Heart left ventricle (tissue), 13 donors: ENCODE measurements at regions not wholly inside any gene's neighbourhood (a gene's known extent, or its start where the extent isn't known, plus 50 kb on each side); places are given as distances from the start of the nearest gene placed in this dataset.

ENCODE experiments used
- POLR2A ChIP-seq, 2 donors: fragments of 450-650 bp; IDR thresholded peaks; one replicate each; pipeline ENCODE4 v1.6.1; 2017; ENCODE audit warnings: antibody characterized with exemption in 2 of 2, mild to moderate bottlenecking in 2 of 2, moderate library complexity in 2 of 2
- TF ChIP-seq, protein P1 (sequence below), 12 donors: fragments of 200-600 bp; sonication (generic) in 4 of 12; IDR thresholded peaks; one replicate each; pipeline versions ENCODE4 v1.5.0 to v1.8.0; 2018 to 2022; ENCODE audit warnings: antibody characterized with exemption in 12 of 12, mild to moderate bottlenecking in 5 of 12
- donor health status: ischemic (EF 13 %, LVEDD 7.1; RV severe dilation, severe dysfunction).
- donor health status: DM: no; HTN: yes; CAD: no.
- donor health status: DM: no; HTN: no; CAD: no.
- donor health status: ischemic (EF 25% LVEDD 6.9; RV normal size, moderate dysfunction).
- donor health status: ischemic (EF 25% LVEDD 5.7; RV mildly dilated, moderate dysfunction).
- donor health status: ischemic (EF 35%, LVEDD 5.7; RV mildly dilated, moderate dysfunction).
- donor health status: nonischemic (EF 11% LVEDD 7.7; RV severe dilation, severe dysfunction).
- donor health status: DM: yes; HTN: yes; CAD: no.
- donor health status: PGD.
- donor health status: ischemic (EF 29% LVEDD 5.4; RV normal size, mild dysfunction).
- donor health status: nonischemic (EF 23%, LVEDD 6.1; RV moderate dilation, normal function).

DNA sequence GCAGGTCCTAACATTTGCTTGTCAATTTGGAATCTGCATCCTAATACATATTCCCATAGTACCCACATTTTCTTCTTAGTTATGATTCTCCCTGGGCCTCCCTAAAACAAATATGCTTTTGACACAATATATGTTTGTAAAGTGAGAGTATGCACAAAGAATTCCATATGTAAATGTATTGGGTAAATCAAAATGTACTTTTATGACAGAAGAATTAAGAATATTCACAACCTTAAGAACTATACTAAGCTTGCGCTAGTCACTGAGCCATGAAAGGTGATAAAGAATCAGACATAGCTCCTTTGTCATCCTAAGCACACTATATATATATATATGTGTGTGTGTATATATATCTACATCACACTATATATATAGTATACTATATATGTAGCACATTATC, 438.5 kb downstream of the ACTL7B start:
- TF ChIP-seq, protein P1, sequence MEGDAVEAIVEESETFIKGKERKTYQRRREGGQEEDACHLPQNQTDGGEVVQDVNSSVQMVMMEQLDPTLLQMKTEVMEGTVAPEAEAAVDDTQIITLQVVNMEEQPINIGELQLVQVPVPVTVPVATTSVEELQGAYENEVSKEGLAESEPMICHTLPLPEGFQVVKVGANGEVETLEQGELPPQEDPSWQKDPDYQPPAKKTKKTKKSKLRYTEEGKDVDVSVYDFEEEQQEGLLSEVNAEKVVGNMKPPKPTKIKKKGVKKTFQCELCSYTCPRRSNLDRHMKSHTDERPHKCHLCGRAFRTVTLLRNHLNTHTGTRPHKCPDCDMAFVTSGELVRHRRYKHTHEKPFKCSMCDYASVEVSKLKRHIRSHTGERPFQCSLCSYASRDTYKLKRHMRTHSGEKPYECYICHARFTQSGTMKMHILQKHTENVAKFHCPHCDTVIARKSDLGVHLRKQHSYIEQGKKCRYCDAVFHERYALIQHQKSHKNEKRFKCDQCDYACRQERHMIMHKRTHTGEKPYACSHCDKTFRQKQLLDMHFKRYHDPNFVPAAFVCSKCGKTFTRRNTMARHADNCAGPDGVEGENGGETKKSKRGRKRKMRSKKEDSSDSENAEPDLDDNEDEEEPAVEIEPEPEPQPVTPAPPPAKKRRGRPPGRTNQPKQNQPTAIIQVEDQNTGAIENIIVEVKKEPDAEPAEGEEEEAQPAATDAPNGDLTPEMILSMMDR (IDR thresholded peaks at IDR 0.05), result no peak
- no peak for TF ChIP-seq POLR2A (IDR thresholded peaks at IDR 0.05)
